NCI-H146 treated with DMSO at 0.1 percent for 48 hours (cell line): ENCODE measurements at regions not wholly inside any gene's neighbourhood (a gene's known extent, or its start where the extent isn't known, plus 50 kb on each side); places are given as distances from the start of the nearest gene placed in this dataset.

ENCODE experiments used
- DNase-seq: peaks from one replicate; lab custom pipeline; 2025; ENCODE audit not compliant: unreplicated experiment; lab: John Stamatoyannopoulos, UW

DNA sequence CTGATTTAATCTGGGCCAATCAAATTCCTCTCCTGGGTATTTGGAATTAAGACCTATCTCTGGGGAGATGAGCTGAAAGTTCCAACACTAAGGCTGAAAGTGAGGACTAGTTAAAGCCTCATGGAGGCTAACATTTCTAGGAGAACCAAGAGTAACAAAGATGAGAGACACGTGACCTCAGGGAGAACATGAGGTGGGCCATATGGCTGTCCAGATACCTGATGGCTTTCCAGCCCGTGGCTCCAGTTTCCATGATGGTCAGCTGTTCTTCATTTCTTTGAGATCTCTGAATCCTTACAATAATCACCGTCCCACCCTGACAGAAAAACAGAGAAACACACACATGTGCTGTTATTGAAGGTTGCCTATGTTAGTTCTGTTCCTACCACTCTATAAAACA is 66.1 kb downstream of the LEPR start:
- no peak for DNase-seq

DNA sequence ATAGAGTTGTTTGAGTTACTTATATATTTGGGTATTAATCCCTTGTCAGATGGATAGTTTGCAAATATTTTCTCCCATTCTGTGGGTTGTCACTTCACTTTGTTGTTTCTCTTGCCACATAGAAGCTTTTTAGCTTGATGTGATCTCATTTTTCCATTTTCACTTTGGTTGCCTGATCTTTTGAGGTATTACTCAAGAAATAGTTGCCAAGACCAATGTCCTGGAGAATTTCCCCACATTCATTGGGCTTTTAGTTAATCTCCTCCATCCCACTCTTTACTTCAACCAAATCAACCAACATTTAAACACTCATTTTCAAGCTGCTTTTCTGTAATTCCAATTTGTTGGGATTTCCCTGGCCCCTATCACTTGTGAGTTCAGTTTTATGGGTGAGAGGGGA is 69.0 kb downstream of the LEPR start:
- DNase-seq: no peak

DNA sequence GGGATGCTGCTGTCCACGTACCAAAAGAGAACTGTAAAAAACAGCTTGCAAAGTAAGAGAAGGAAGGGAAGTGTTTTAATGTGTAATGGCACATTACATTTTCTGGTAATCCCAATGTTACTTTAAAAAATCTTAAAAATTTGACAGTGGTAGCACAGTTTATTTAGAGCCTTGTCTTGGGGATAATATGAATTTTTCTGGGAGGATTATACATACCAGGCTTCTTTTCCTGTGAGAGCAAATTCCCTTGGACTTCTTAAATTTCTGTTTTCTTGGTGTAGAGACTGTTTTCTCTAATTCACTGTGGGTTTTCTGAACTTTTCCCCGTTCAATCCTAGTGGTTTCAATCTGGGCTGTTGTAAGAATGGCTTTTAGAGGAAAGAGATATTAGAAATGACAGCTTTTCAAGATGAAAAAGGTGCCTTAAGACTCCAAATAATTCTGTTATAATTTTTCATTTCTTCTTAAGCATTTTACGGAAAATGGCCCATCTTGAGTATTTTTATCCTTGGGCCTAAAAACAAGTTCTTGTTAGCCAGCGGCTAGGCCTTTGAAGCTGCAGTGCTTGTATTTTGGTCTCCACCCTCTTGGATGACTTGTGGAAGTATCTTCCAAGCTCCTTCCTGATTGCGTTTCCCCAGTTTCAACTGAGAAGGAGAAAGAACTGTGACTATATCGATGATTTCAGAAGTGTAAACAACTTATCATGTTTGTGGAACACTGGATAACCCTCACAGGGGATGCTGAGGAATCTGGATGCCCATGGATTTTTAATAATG is 70.0 kb downstream of the LEPR start:
- DNase-seq: no peak

DNA sequence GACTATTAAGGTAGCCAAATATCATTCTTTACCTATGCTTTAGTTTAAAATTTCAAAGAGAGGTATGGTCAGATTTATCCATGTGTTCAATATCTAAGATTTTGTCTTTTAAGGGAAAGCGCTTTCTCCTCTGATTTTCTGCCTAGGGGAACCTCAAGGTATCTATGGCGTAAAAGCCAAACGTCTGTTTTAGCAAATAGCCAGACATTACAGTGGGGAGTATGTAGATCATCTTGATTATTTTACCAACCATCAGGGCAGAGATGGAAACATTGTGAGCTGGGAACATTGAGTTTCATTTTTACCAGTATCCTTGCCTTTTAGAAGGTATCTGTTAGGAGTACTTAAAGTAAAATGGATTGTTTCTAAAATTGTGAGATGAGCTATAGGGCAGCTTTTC is 71.0 kb downstream of the LEPR start:
- no peak for DNase-seq

DNA sequence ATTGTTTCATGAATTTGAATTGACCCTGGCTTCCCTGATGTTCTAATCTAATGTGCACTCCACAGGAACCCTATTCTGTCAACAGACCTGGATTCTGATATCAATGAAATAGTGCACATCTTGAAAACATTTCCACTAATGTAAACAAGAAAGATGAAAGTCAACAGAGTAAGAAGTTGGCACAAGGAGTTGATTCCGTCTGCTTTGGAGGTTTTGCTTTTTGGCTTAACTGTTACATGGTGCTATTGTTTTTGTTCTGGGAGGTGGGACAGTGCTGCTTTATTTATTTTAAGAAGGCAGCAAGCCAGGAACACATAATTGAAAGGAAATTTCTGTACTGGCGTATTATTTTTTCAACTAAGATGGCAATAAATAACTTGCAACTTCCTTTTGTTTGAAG is 73.3 kb downstream of the LEPR start:
- no peak for DNase-seq

DNA sequence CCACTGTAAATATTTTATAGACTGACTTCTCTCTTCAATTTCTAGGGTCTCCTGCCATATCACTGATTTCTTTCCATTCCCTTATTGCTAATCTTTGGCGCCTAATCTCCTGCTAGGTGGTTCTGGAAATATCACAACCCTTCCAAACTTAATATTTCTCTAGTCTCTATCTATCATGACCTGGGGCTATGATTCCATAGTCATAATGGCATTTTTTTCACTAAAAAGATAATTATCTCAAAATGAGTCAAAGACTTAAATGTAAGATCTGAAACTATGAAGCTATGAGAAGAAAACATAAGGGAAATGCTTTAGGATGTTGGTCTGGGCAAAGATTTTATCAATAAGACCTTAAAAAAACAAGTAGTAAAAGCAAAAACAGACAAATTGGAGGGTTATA is 74.2 kb downstream of the LEPR start:
- DNase-seq: no peak

DNA sequence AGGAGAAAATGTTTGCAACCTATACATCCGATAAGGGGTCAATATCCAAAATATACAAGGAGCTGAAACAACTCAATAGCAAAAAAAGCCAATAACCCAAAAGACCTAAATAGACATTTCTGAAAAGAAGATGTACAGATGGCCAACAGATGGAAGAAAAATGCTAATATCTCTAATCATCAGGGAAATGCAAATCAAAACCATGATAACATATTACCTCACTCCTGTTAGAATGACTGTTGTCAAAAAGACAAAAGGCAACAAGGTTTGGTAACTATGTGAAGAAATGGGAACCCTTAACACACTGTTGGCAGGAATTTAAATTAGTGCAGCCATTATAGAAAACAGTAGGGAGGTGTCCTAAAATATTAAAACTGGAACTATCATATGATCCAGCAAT is 74.7 kb downstream of the LEPR start:
- DNase-seq: no peak

DNA sequence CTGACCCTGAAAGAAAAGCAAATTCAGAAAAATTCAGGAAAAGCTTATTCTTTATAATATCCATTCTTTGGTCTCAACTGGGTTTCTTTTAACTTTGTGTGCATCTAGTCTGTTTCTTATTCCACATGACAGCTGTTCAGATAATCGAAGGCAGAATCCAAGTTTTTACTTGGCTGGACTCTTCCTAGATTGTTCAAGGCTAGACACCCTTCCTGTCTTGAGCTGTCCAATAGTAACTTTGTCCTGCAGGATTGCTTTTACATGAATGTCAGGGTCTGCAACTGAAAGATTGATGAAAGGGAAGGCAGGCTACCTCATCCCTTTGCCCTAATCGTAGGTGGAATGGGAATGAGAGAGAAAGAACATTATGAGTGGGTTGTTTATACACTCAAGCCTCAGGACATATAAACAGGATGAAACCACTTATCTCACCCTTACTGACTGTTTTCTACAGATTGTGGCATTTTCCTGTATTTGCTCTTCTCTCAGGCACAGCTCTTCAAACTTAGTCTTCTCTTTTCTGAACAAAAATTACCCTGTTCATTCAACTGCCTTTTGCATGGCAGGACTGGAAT is 76.9 kb downstream of the LEPR start:
- DNase-seq: no peak

DNA sequence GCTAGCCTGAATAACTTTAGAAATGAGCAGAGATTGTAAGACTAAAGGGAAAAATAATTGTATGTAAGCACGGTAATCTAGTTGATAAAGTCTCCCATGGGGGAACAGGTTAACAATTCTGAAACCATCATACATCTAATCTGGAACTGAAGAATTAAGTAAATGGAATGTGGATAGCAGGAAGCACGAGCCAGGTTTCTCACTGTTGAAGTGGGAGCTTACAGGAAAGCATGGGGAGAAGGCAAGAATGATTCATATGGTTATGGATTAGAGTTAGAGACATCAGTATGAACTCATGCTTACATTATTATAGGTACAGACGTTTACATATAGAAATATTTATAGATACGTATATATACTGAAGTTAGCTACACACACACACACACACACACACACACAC is 83.0 kb downstream of the LEPR start:
- DNase-seq: no peak

DNA sequence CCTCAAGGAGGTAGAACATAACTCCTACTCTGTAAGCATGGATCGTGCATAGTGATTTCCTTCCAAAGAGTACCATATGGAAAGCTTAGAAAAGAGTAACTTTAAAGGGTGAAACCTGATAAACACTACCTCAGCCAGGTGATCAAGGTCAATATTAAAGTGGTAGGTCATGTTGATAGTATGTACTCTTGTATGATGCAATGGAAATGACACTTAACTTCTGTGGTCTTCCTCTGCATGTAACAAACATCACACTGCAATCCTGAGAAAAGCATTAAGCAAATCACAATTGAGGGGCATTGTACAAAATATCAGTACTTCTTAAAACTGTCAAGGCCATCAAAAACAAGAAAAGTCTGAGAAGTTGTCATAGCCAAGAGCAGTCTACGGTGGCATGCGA is 83.8 kb downstream of the LEPR start:
- DNase-seq: no peak

DNA sequence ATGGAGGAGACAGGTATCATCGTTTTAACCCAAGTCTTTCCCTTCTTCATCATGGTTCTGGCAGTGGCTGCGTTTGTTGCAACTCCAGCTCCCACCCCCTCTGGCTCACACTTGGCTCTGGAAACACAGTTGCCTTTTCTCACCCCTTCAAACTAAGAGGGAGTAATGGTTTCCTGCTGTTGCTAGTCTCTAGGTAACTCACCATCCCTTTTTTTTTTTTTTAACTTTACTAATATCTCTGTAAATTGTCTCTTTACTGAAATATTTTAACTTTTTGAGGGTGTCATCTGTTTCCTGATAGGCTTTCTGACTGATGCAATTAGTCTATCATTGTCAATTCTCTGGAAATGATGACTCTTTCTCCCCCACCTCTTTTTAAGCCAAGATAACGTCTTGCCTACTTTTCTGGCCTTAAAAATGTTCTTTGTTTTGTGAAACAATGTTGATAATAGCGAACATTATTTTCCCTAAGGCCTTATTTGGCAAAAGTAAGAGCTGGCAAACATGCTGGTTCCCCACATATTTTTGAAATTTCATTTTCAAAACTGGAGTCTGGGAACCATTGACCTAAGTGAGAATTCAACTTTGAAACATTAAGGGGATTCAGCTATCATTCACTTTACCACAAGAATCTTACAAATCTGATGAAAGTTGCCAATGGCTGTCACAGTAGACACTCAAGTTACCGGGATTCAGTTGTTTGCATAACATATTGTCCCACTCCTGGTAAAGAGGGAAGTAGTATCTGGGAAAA is 85.3 kb downstream of the LEPR start:
- DNase-seq: no peak

DNA sequence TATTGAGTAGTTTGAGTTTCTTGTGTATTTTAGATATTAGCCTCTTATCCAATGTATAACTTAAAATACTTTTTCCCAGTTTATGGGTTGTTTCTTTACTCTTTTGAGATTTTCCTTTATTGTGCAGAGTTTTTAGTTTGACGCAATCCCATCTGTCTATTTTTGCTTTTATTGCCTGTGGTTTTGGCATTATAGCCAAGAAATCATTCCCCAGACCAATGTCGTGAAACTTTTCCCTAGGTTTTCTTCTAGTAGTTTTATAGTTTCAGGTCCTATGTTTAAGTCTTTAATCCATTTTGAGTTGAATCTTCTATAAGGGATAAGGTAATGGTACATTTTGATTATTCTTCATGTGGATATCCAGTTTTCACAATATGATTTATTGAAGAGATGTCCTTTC is 87.6 kb downstream of the LEPR start:
- no peak for DNase-seq

DNA sequence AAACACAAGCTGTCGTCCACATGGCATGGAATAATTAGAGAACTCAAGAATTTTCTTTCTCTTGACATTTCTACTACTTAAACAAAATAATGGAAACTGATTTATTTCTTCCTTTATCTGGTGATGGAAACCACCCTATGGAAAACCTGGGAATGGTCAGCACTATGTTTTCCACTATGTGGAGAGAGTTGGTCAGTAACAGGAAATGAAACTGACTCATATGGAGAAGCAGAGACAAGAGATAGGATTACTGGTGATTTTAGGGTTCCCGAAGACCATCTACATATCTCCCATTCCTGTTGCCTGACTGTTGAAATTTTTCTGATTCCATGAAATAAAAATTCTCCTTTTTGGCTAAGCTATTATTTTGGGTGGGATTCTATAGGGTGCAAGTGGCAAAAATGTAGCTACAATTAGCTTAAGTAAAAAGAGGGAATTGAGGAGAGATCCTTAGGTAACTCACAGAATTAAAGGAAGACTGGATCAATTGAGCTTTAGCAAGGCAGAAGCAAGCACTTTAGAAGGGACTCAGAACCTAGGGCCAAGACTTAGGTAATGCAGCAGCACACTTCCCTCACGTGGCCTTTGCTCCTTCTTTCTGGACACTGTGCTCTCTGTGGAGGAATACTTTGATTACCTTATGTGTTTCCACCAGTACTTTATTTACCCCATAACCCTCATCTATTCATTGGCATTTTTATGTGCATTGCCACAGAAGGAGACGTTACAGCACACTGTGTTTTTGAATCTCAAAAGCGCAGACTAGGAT is 89.6 kb downstream of the LEPR start:
- DNase-seq: no peak

DNA sequence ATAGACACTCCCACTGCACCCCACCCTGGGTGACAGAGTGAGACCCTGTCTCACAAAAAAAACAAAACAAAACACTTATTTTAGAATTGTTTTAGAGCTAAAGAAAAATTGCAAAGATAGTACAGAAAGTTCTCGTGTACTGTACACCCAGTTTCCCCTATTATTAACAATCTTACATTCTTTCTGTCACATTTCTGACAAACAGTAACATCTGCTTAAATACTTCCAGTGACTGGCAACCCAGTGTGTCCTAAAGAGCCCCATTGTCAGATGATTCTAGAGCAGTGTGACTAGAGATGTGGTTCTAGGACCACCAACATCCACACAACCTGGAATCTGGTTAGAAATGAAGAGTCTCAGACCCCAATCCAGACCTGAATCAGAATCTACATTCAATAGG is 90.5 kb downstream of the LEPR start:
- DNase-seq: no peak

DNA sequence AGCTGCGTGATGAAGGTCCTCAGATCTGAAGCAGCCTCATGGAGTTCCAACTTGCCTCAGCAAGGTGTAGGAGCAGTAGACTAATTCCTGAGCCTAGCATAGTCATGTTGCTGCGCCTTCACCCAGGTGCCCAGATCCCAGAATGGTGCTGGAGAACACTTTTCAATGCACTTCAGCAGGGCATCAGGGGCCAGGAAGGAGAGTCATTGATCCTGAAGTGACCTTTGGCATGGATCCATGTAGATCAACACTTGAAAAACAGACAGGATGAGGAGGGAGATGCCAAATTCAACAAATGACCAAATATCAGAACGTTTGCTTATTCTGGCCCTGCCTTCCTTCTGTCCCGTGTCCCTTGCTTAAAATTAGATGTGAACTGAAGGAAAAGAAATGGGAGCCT is 91.9 kb downstream of the LEPR start:
- DNase-seq: no peak

DNA sequence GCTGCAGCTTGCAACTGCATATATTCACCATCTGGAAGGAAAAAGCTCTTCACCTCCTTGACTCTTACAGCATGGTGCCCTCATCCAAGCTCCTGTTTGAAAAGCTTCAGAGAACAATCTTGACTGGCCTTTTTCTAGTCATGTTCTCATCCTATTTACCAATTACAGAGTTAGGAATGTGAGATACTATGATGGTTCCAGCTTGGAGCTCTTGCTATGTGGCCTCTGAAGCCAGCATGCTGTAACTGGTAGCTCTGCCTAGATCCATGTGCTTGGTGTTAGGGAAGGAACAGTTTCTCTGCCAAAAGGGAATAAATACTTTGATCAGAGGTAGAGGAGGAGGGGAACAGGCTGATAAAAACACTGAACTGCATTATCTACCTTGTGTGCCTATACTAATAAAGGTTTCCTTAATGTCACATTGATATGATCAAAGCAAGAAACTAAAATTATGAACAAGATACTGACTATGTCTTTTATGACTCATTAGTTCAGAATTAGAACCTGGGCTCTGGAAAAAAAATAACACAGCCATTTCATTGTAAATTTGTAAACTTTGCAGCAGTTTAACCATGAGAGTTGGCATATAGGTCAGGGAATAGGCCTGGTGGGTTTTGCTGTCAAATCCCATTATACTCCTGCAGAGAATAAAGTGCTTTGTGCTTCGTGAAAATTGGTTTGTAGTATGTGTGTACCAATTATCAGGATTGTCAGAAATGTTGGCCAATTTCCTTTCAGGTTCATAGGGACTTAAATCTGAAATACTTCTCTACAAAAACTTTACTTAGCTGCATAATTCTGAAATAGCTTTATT is 92.7 kb downstream of the LEPR start:
- no peak for DNase-seq

DNA sequence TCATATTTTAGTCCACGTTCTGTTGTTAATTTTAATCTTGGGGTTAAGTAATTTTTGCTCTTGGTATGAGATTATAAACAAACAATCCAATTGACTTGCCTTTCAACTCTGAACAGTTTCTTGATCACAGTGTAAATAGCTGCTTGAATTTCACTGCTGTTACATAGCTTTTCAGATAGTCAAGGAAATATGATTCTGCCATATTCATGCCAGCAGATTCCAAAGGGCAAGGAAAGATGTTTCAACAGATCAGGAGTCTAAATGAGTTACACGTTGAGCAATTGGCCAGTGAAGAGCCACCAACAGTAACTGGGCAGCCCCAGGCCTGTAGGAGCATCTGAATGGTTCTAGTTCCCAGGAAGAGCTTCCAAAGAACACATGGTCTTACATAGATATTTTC is 93.6 kb downstream of the LEPR start:
- no peak for DNase-seq

DNA sequence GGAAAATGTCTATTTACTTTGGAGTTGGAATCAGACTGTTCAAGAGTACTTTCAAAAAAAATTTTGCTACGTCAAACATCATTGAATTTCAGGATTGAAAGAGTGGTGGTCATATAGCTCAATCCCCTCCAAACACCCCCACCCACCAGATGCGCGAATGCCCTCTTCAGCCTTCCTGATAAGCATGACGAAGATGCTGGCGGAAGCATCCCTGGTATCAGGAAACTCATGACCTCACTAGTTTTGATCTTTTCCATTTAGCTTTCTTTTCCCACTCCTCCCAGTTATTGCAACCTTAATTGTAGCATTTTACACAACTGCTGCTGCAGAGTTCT is 104.4 kb downstream of the LEPR start:
- DNase-seq: no peak

DNA sequence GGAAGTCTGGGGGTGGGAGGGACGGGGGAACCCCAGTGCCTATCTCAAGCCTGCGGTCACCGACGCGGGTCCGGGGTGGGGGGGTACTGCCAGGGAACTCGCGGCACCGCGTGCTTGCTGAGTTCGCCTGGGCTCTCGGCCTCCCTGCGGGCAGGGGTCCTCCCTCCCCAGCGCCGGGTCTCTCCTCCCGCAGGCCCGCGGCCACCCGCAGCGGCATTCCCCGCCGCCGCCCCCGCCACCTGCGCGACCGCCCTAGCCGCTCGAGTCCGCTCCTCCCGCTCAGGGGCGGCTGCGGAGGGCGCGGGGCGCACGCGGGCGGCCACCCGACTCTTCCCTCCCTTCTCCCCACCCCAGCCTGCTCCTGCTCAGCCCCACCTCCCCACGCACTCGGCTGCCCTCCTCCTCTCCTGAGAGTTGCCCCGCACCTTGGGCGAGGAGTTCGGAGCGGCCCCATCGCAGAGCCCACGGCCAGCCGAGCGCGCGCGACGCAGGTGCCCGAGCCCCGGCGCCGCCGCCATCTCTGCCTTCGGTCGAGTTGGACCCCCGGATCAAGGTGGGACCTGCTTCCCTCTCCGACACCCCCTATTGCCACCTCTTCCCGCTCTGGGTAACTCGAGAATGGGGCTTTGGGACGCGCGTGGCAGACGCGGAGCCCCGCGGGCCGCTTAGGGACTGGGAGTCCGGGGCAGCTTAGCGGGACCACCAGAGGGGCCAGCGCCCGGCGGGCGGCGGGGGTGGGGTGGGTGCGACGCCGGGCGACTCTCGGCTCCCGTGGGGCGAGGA is 105.0 kb downstream of the LEPR start:
- DNase-seq: no peak

DNA sequence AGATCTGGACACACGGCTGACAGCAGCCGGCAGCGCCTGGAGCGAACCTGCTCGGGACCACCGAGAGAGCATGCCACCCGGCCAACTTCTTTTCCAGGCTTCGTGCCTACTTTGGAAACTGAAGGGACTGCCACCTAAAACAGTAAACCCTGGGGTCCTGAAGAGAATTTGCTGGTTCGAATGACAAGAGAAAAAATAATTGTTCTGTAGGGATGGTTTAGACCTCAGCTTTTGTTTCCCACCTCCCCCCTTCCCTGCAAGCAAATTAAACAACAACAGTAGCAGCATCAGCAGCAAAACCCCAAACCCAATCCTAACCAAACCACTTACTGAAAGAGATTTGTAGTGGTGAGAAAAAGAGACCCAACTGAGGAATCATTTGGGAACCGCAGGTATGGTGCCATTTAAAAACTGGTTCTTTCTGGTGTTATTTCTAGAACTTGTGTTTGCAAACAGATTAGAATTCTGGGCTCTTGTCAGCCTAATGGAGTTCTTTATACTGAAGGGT is 105.6 kb downstream of the LEPR start:
- DNase-seq: no peak
